ENCODE measurements at regions not wholly inside any gene's neighbourhood (a gene's known extent, or its start where the extent isn't known, plus 50 kb on each side); places are given as distances from the start of the nearest gene placed in this dataset.
A peak's percentile ranks its signal among the peaks of the same experiment; 100 is the strongest.

GRCh38 chr7:68610701-68611100, 987.6 kb upstream of the AUTS2 start:
- Histone ChIP-seq H3K27me3 (ENCODE audit: insufficient read depth, low read length, poor library complexity) (no peaks in the 10 kb centered on the region), H2AK5ac (ENCODE audit: low read length) (no peak overlapping the region), H3K4me3 (ENCODE audit: low read length) (no peak overlapping the region), H3K36me3 (ENCODE audit: control insufficient read depth, insufficient read depth, low read length) (no peaks in the 10 kb centered on the region), H2BK5ac (ENCODE audit: low read length) (no peak overlapping the region), H3K56ac (ENCODE audit: low read length) (no peak overlapping the region), H3K18ac (ENCODE audit: low read length) (peak overlapping the region; percentile 68), H3K27ac (ENCODE audit: low read depth, low read length) (no peak overlapping the region), H2BK120ac (ENCODE audit: low read depth, low read length) (peak overlapping the region; percentile 73), H4K8ac (ENCODE audit: low read depth, low read length) (no peak overlapping the region), H3K79me2 (ENCODE audit: control insufficient read depth, insufficient read depth, low read length) (no peaks in the 10 kb centered on the region), H3K4ac (ENCODE audit: low read depth, low read length) (peak overlapping the region; percentile 16), H3K23ac (ENCODE audit: low read length) (no peak overlapping the region), H3K79me1 (ENCODE audit: low read length) (no peaks in the 10 kb centered on the region), H3K4me1 (ENCODE audit: control insufficient read depth, low read depth, low read length) (no peaks in the 10 kb centered on the region), H3K9ac (ENCODE audit: low read length) (no peak overlapping the region), H3K4me2 (ENCODE audit: low read length) (no peak overlapping the region), H2BK15ac (replicated peaks; ENCODE audit: low read depth) (no peak overlapping the region), H4K5ac (ENCODE audit: low read length) (no peak overlapping the region)
- no peak for DNase-seq
- WGBS (ENCODE audit: extremely low coverage, insufficient coverage, low lambda C conversion rate), result no CpG with 5 or more reads among the region's 1 CpG

GRCh38 chr7:68613405-68613804, 984.9 kb upstream of the AUTS2 start:
- no peaks in the 10 kb centered on the region for H3K79me1 ChIP-seq (ENCODE audit: low read length)

GRCh38 chr7:68613897-68614296, 984.4 kb upstream of the AUTS2 start:
- no peak overlapping the region for H3K9ac ChIP-seq (ENCODE audit: low read length)
- no peaks in the 10 kb centered on the region for H3K79me2 ChIP-seq (ENCODE audit: control insufficient read depth, insufficient read depth, low read length)
- H3K18ac ChIP-seq (ENCODE audit: low read length), result no peak overlapping the region
- no peak overlapping the region for H4K5ac ChIP-seq (ENCODE audit: low read length)
- H3K4me1 ChIP-seq (ENCODE audit: control insufficient read depth, low read depth, low read length), result no peaks in the 10 kb centered on the region
- WGBS (ENCODE audit: extremely low coverage, insufficient coverage, low lambda C conversion rate), result no CpG with 5 or more reads among the region's 4 CpGs
- no peak overlapping the region for H3K4ac ChIP-seq (ENCODE audit: low read depth, low read length)
- no peak overlapping the region for H2BK5ac ChIP-seq (ENCODE audit: low read length)
- no peaks in the 10 kb centered on the region for H3K27me3 ChIP-seq (ENCODE audit: insufficient read depth, low read length, poor library complexity)
- no peak overlapping the region for H3K4me3 ChIP-seq (ENCODE audit: low read length)
- no peak overlapping the region for H3K23ac ChIP-seq (ENCODE audit: low read length)
- H3K27ac ChIP-seq (ENCODE audit: low read depth, low read length), result no peak overlapping the region
- no peaks in the 10 kb centered on the region for H3K79me1 ChIP-seq (ENCODE audit: low read length)
- no peak overlapping the region for H2BK15ac ChIP-seq (replicated peaks; ENCODE audit: low read depth)
- no peak overlapping the region for H4K8ac ChIP-seq (ENCODE audit: low read depth, low read length)
- no peak overlapping the region for H2AK5ac ChIP-seq (ENCODE audit: low read length)
- no peak overlapping the region for H2BK120ac ChIP-seq (ENCODE audit: low read depth, low read length)
- H3K4me2 ChIP-seq (ENCODE audit: low read length), result no peak overlapping the region
- H3K56ac ChIP-seq (ENCODE audit: low read length), result no peak overlapping the region
- no peak for DNase-seq
- H3K36me3 ChIP-seq (ENCODE audit: control insufficient read depth, insufficient read depth, low read length), result no peaks in the 10 kb centered on the region

More at GRCh38 chr7:68613405-68613804, 984.9 kb upstream of the AUTS2 start:
- H3K36me3 ChIP-seq (ENCODE audit: control insufficient read depth, insufficient read depth, low read length), result no peaks in the 10 kb centered on the region
- no peaks in the 10 kb centered on the region for H3K4me1 ChIP-seq (ENCODE audit: control insufficient read depth, low read depth, low read length)
- H3K23ac ChIP-seq (ENCODE audit: low read length), result no peak overlapping the region
- H2AK5ac ChIP-seq (ENCODE audit: low read length), result no peak overlapping the region
- no peaks in the 10 kb centered on the region for H3K79me2 ChIP-seq (ENCODE audit: control insufficient read depth, insufficient read depth, low read length)
- H2BK15ac ChIP-seq (replicated peaks; ENCODE audit: low read depth), result no peak overlapping the region
- no peak overlapping the region for H3K56ac ChIP-seq (ENCODE audit: low read length)
- H3K27me3 ChIP-seq (ENCODE audit: insufficient read depth, low read length, poor library complexity), result no peaks in the 10 kb centered on the region
- no peak overlapping the region for H3K4ac ChIP-seq (ENCODE audit: low read depth, low read length)
- no peak overlapping the region for H3K9ac ChIP-seq (ENCODE audit: low read length)
- H3K4me3 ChIP-seq (ENCODE audit: low read length), result no peak overlapping the region
- H4K8ac ChIP-seq (ENCODE audit: low read depth, low read length), result no peak overlapping the region
- H3K27ac ChIP-seq (ENCODE audit: low read depth, low read length), result no peak overlapping the region
- H3K4me2 ChIP-seq (ENCODE audit: low read length), result no peak overlapping the region
- no CpG with 5 or more reads among the region's 6 CpGs for WGBS (ENCODE audit: extremely low coverage, insufficient coverage, low lambda C conversion rate)
- no peak overlapping the region for H2BK5ac ChIP-seq (ENCODE audit: low read length)
- DNase-seq, result peak; percentile 51
- no peak overlapping the region for H4K5ac ChIP-seq (ENCODE audit: low read length)
- H2BK120ac ChIP-seq (ENCODE audit: low read depth, low read length), result no peak overlapping the region
- H3K18ac ChIP-seq (ENCODE audit: low read length), result no peak overlapping the region

- Histone ChIP-seq H3K18ac (ENCODE audit: low read length) (no peak overlapping the region), H3K23ac (ENCODE audit: low read length) (no peak overlapping the region), H3K9ac (ENCODE audit: low read length) (no peak overlapping the region), H3K4me1 (ENCODE audit: control insufficient read depth, low read depth, low read length) (no peaks in the 10 kb centered on the region), H3K27ac (ENCODE audit: low read depth, low read length) (no peak overlapping the region), H3K4me2 (ENCODE audit: low read length) (no peak overlapping the region), H3K4ac (ENCODE audit: low read depth, low read length) (no peak overlapping the region), H4K5ac (ENCODE audit: low read length) (no peak overlapping the region), H3K56ac (ENCODE audit: low read length) (no peak overlapping the region), H3K27me3 (ENCODE audit: insufficient read depth, low read length, poor library complexity) (no peaks in the 10 kb centered on the region), H3K36me3 (ENCODE audit: control insufficient read depth, insufficient read depth, low read length) (no peaks in the 10 kb centered on the region), H2BK120ac (ENCODE audit: low read depth, low read length) (no peak overlapping the region), H4K8ac (ENCODE audit: low read depth, low read length) (no peak overlapping the region), H2BK15ac (replicated peaks; ENCODE audit: low read depth) (no peak overlapping the region), H3K79me1 (ENCODE audit: low read length) (no peaks in the 10 kb centered on the region), H2BK5ac (ENCODE audit: low read length) (no peak overlapping the region), H3K79me2 (ENCODE audit: control insufficient read depth, insufficient read depth, low read length) (no peaks in the 10 kb centered on the region), H3K4me3 (ENCODE audit: low read length) (no peak overlapping the region), H2AK5ac (ENCODE audit: low read length) (no peak overlapping the region)
- WGBS (ENCODE audit: extremely low coverage, insufficient coverage, low lambda C conversion rate), result no CpG with 5 or more reads among the region's 3 CpGs
- no peak for DNase-seq
Measured at GRCh38 chr7:68619526-68619925, 978.7 kb upstream of the AUTS2 start.

GRCh38 chr7:68622500-68622899, 975.8 kb upstream of the AUTS2 start:
- Histone ChIP-seq H3K79me1 (ENCODE audit: low read length) (no peaks in the 10 kb centered on the region), H4K5ac (ENCODE audit: low read length) (no peak overlapping the region), H3K4ac (ENCODE audit: low read depth, low read length) (no peak overlapping the region), H3K23ac (ENCODE audit: low read length) (no peak overlapping the region), H3K27ac (ENCODE audit: low read depth, low read length) (no peak overlapping the region), H3K79me2 (ENCODE audit: control insufficient read depth, insufficient read depth, low read length) (no peaks in the 10 kb centered on the region), H3K4me1 (ENCODE audit: control insufficient read depth, low read depth, low read length) (no peaks in the 10 kb centered on the region), H3K27me3 (ENCODE audit: insufficient read depth, low read length, poor library complexity) (no peaks in the 10 kb centered on the region), H2BK15ac (replicated peaks; ENCODE audit: low read depth) (no peak overlapping the region), H3K9ac (ENCODE audit: low read length) (no peak overlapping the region), H3K4me3 (ENCODE audit: low read length) (no peak overlapping the region), H2AK5ac (ENCODE audit: low read length) (no peak overlapping the region), H3K36me3 (ENCODE audit: control insufficient read depth, insufficient read depth, low read length) (no peaks in the 10 kb centered on the region), H3K4me2 (ENCODE audit: low read length) (no peak overlapping the region), H2BK120ac (ENCODE audit: low read depth, low read length) (no peak overlapping the region), H4K8ac (ENCODE audit: low read depth, low read length) (peak overlapping the region; percentile 56), H3K18ac (ENCODE audit: low read length) (no peak overlapping the region), H2BK5ac (ENCODE audit: low read length) (no peak overlapping the region), H3K56ac (ENCODE audit: low read length) (no peak overlapping the region)
- DNase-seq, result no peak
- no CpG with 5 or more reads among the region's 3 CpGs for WGBS (ENCODE audit: extremely low coverage, insufficient coverage, low lambda C conversion rate)

- H3K4me1 ChIP-seq (ENCODE audit: control insufficient read depth, low read depth, low read length), result no peaks in the 10 kb centered on the region
- no CpG with 5 or more reads among the region's 1 CpG for WGBS (ENCODE audit: extremely low coverage, insufficient coverage, low lambda C conversion rate)
Measured at GRCh38 chr7:68623030-68623429, 975.2 kb upstream of the AUTS2 start.

More at GRCh38 chr7:68623030-68623429, 975.2 kb upstream of the AUTS2 start:
- DNase-seq, result no peak
- Histone ChIP-seq H3K4ac (ENCODE audit: low read depth, low read length) (no peak overlapping the region), H3K79me1 (ENCODE audit: low read length) (no peaks in the 10 kb centered on the region), H3K23ac (ENCODE audit: low read length) (no peak overlapping the region), H3K4me2 (ENCODE audit: low read length) (no peak overlapping the region), H3K27ac (ENCODE audit: low read depth, low read length) (no peak overlapping the region), H4K8ac (ENCODE audit: low read depth, low read length) (no peak overlapping the region), H4K5ac (ENCODE audit: low read length) (no peak overlapping the region), H3K18ac (ENCODE audit: low read length) (no peak overlapping the region), H2BK120ac (ENCODE audit: low read depth, low read length) (no peak overlapping the region), H3K36me3 (ENCODE audit: control insufficient read depth, insufficient read depth, low read length) (no peaks in the 10 kb centered on the region), H3K9ac (ENCODE audit: low read length) (no peak overlapping the region), H2BK5ac (ENCODE audit: low read length) (no peak overlapping the region), H3K56ac (ENCODE audit: low read length) (no peak overlapping the region), H3K27me3 (ENCODE audit: insufficient read depth, low read length, poor library complexity) (no peaks in the 10 kb centered on the region), H2AK5ac (ENCODE audit: low read length) (no peak overlapping the region), H2BK15ac (replicated peaks; ENCODE audit: low read depth) (no peak overlapping the region), H3K79me2 (ENCODE audit: control insufficient read depth, insufficient read depth, low read length) (no peaks in the 10 kb centered on the region), H3K4me3 (ENCODE audit: low read length) (no peak overlapping the region)
